NCI-H1417 (cell line): ENCODE measurements at regions not wholly inside any gene's neighbourhood (a gene's known extent, or its start where the extent isn't known, plus 50 kb on each side); places are given as distances from the start of the nearest gene placed in this dataset.
A peak's percentile ranks its signal among the peaks of the same experiment; 100 is the strongest.

Experiments used
- DNase-seq, 3 experiments: peaks; one replicate each; lab custom pipeline; 2025; lab: John Stamatoyannopoulos, UW

- DNase-seq, result peak in 2 of 3 experiments; percentile 8 to 29
Observed at GRCh38 chr6:113451049-113451448, 406.1 kb upstream of the MARCKS start.

- no peak for DNase-seq
Observed at GRCh38 chr6:113457198-113457597, 399.9 kb upstream of the MARCKS start.

GRCh38 chr6:113457751-113458150 lies 399.4 kb upstream of the MARCKS start:
- DNase-seq, result peak in 1 of 3 experiments; percentile 37

GRCh38 chr6:113458368-113459010 lies 398.7 kb upstream of the MARCKS start:
- peak in 1 of 3 experiments; percentile 35 for DNase-seq

GRCh38 chr6:113461153-113461932 lies 395.8 kb upstream of the MARCKS start:
- DNase-seq, result no peak

GRCh38 chr6:113464536-113464935 lies 392.6 kb upstream of the MARCKS start:
- no peak for DNase-seq

- DNase-seq, result no peak
Observed at GRCh38 chr6:113464960-113465359, 392.2 kb upstream of the MARCKS start.

- no peak for DNase-seq
Observed at GRCh38 chr6:113466526-113466925, 390.6 kb upstream of the MARCKS start.

GRCh38 chr6:113475392-113475791 lies 381.8 kb upstream of the MARCKS start:
- DNase-seq, result no peak

GRCh38 chr6:113476937-113477839 lies 380.0 kb upstream of the MARCKS start:
- peak in 2 of 3 experiments; percentile 2 to 56 for DNase-seq

GRCh38 chr6:113480616-113481015 lies 376.5 kb upstream of the MARCKS start:
- no peak for DNase-seq

- DNase-seq, result no peak
Observed at GRCh38 chr6:113481458-113481857, 375.7 kb upstream of the MARCKS start.

- DNase-seq, result no peak
Observed at GRCh38 chr6:113481910-113482309, 375.2 kb upstream of the MARCKS start.

GRCh38 chr6:113482771-113483170 lies 374.4 kb upstream of the MARCKS start:
- no peak for DNase-seq

- no peak for DNase-seq
Observed at GRCh38 chr6:113486199-113486598, 370.9 kb upstream of the MARCKS start.

- no peak for DNase-seq
Observed at GRCh38 chr6:113487489-113488058, 369.6 kb upstream of the MARCKS start.

GRCh38 chr6:113488061-113488460 lies 369.1 kb upstream of the MARCKS start:
- DNase-seq, result no peak

GRCh38 chr6:113488812-113489685 lies 368.1 kb upstream of the MARCKS start:
- DNase-seq, result no peak

- peak in 2 of 3 experiments; percentile 29 to 70 for DNase-seq
Observed at GRCh38 chr6:113489952-113490746, 367.0 kb upstream of the MARCKS start.

GRCh38 chr6:113491376-113491775 lies 365.8 kb upstream of the MARCKS start:
- no peak for DNase-seq
